HG02840 (cell line): ENCODE measurements at regions not wholly inside any gene's neighbourhood (a gene's known extent, or its start where the extent isn't known, plus 50 kb on each side); places are given as distances from the start of the nearest gene placed in this dataset.
"Not testable (repeated sequence)": the region's sequence is repeated elsewhere in the genome, so short reads cannot be mapped to it uniquely, and the experiment has no call there.

Experiments
- ATAC-seq: cut with Tn5 transposase; IDR thresholded peaks from one replicate; pipeline ENCODE4 v1.9.1; 2021; ENCODE audit warnings: mild to moderate bottlenecking, moderate library complexity, moderate number of reproducible peaks; ENCODE audit not compliant: unreplicated experiment, low FRiP score

DNA sequence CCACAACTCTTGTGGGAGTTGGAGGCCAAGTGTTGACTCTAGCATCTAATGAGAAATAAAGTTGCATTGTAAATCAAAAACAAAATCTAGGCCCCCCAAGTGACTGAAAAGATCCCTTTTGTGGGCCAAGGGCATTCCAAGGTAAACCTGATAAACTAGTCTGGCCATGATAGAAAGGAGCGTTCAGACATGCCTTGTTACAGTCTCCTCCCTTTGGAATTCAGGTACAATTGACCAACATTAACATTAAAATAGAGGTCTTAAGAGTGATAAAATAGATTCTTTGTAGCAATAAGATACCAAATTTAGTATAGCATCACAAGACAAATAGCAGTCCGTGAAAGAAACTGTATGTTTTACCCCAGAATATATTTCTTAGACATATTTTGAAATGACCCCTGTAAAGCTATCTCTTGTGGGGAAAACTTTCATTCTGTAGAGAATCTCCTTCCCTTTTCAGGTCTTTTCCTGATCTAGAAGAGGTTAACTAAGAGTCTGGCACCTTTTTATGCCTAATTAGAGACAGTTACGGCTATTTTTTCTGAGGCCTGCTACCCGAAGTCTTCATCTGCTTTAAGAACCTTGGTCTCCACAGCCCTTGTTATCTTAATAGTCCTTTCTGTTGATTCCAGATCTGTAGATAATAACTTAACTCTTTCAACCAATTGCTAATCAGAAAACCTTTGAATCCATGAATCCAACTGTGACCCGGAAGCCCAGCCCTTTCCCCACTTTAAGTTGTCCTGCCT is 495.4 kb upstream of the MMS22L start:
- no peak for ATAC-seq

GRCh38 chr6:97779039-97779766 is 496.2 kb upstream of the MMS22L start:
- not testable (repeated sequence) for ATAC-seq

DNA sequence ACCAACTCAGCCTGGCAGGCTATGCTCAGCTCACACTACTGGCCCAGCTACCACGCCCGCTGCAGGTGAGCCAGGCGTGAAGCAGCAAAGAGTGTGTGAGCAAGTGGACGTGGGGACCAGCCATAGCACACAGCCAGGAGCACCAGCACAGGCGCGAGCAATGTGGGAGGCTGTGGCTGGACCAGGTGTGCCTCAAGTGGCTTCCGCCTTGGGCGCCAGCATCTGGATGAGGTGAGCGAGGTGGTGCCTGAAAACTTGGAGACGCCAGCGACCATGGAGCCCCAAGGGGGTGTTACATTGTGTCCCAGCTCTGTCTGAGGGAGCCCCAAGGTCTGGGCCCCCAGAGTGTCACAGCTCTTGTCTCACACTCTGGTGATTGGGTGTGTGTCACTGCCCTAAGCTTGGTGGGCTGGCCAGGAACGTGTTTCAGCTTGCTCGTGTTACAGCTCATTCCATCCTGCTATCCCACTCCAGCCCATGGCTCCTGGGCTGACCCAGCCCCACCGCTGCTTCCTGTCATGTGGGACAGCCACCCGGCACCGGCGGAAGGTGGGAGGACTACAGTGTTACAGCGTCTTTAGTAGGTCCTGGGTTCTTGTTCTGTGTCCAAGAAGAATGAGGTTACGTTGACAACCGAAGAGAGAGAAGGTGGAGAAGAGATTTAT is 508.0 kb upstream of the MMS22L start:
- ATAC-seq = no peak

- ATAC-seq = no peak
These were observed 522.6 kb upstream of the MMS22L start for GRCh38 chr6:97805596-97805995.

GRCh38 chr6:97812940-97813339 is 529.9 kb upstream of the MMS22L start:
- no peak for ATAC-seq

DNA sequence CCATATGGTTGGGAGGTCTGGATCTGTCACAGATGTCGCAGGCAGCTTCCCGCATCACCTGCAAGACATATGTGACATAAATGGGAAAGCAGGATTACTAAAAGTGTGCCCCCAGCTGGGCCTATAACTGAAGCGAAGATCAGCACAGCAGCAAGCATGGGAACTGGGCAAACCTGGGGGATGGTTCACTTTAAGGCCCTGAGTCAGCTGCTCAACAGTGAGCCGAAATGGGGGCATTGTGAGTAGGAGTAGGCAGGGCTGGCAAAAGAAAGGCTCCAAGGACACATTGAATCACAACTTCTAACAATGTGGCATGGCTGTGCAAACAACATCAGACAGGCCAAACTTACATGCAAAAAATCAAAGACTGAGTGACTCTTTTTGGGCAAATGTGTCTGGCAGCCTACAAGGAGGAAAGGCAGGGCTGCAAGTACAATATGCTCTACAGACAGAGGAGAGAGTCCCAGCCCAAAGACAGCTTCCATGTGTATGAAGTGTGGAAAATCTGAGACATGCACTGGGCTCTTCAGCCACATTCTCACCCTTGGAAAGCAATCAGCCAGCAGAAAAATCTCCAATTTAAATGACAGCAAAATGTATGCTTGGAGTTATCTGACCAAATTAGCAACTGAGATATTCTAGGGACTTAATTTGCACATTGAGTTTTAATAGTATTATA is 531.0 kb upstream of the MMS22L start:
- ATAC-seq = no peak

DNA sequence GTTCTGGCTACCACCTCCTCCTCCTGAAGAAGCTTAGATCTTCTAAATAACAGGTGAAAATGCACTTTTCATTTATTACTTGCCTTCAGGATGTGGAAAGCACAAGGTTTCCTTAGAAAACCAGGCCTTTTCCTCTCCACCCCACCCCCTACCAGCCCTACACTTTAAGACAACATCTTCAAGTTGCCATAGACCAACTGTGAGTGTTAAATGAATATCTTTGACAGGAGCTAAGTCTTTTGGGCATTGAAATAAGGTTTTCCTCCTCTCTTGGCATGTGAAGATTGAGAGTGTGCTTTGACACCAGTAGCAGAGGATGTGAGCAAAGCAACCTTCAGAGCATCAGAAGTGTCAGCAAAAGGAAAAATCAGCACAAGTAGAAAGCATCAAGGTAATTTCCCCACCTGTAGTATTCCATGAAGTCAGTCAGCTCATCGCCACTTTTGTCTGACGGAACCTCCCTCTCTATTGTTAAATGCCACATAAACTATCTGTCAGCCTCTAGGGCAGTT is 532.3 kb upstream of the MMS22L start:
- no peak for ATAC-seq

DNA sequence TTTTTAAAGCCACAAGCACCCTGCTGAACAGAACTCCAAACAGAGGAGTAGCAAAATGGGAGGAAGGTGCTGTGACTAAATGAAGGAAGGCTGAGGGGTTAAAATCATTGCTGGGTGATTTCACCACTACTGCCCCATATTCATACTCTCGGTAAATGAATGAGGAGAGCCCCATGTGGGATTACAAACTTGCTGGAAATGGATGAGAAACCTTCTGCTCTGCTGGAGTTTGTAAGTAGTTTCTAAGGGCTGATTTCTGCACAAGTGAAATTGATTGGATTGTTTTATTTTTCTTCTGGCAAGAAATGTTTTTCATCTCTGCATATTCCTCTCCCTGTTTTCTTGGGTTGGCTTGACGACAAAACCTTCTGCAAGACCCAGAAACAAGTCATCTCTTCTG is 533.5 kb upstream of the MMS22L start:
- no peak for ATAC-seq

DNA sequence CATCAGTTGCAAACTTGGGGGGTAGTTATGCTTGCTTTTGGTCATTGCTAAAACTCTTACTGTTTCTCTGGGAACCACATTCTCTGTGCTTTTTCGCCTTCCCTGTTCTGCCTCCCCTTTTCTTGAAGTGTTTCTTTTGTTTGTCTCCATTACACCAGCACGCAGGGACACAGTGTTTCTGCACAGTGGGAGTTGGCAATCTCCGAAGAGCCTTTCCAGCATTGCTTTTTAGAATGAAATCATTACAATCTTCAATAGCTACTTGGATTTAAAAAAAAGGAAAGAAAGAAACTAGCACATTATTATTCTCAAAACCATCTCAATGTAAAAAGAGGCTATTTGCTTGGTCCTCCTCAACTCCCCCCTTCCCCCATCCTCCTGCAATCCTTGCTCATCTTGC is 536.7 kb upstream of the MMS22L start:
- no peak for ATAC-seq

DNA sequence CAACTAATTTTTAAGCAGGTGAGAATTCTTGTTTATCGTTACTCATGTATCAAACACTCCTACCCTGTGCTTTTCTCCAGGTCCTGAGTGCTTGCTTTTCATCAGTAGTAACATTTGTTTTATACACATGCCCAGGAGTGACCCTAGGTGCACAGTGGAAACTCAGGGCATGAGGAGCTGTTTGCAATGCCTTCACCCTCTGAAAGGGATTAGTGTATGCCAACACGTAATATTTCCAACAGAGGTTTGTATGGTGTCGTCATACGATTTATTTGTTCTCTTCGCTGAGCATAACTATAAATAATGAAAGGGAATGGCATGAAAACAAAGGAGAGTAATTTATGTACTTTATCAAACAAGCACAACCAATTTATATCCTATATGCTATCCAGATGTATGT is 537.4 kb upstream of the MMS22L start:
- no peak for ATAC-seq

DNA sequence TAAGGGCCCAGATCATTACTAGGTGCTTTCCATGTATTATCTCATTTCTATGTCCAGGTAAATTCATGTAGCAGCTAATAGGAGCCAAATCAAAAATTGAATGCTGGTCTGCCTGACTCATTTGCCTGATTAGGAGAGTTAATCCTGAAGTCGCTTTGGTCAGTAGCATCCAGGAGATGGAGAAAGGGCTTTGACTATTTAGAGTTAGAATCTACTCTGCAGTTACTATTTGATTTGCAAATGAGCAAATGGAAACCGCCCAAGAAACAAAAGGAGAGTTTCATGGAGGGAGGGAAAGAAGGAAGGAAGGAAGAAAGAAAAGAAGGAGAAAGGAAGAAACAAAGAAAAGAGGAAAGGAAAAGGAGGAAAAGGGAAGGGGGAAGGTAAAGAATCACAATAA is 539.6 kb upstream of the MMS22L start:
- no peak for ATAC-seq

GRCh38 chr6:97841763-97842162 is 558.7 kb upstream of the MMS22L start:
- no peak for ATAC-seq

DNA sequence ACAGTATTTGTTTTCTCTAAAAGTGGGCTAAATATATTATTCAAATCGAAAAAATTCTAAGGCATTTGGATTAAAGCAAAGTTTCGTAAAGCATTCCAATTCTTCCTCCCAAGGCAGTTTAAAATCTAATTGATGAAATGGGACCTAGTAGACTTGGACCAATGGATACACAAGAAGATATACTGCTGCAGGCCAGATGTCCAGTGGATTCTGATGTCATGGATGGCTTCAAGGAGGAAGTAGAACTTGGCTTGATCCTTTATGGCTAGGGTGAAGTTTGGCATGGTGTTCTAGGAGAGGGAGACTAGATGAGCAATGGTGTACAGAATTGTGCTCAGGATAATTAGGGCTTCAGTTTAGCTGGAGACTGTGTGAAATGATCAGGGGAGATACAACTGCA is 559.5 kb upstream of the MMS22L start:
- ATAC-seq = no peak

DNA sequence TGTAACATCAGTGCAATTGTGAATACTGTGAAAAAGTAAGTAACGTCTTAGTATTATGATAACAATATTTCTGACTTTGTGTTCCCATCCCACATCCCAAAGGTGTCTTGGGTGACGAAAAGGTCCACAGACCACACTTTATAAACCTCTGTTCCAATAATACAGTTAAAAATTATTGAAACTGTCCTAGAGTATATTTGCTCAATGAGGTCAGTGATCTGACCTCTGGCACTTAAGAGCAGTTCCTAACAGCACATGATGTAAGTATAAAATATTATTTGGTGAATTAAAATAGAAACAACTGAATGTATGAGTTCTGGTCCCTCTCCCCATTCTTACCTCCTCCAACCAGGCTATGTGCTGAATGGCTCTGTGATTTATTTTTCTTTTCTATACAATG is 566.4 kb upstream of the MMS22L start:
- no peak for ATAC-seq

DNA sequence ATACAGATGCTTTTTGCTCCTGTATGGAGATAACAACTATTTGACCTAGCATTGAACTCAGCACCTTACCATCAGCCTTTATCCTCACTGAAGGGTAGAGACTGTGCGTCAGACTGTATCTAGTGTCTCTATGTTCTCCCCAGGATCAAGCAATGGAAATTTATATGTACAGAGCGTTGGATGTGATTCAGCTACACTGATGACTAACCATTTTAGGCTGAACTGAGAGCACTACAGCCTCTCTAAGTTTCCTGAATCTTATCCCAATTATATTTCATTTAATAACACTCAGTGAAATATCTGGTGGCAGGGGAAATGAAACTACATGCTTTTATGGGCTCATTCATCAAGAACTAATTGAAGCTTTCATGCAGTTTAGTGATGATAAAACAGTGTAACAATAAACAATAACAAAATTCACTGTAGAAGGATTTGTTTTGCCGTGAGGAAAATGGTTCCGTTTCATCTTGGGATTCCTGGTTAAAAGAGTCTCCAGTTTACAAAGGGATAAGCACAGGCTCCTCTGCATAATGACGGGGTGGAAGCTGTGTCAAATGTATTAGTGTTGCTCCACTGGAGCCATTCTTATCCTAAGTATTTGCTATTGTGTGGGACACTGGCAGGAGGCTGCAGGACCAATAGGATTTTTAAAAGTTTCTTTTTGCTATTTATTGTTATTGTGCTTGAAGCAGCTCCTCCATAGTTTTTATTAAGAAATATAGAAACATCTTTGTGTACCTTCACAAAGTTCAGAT is 567.6 kb upstream of the MMS22L start:
- no peak for ATAC-seq

DNA sequence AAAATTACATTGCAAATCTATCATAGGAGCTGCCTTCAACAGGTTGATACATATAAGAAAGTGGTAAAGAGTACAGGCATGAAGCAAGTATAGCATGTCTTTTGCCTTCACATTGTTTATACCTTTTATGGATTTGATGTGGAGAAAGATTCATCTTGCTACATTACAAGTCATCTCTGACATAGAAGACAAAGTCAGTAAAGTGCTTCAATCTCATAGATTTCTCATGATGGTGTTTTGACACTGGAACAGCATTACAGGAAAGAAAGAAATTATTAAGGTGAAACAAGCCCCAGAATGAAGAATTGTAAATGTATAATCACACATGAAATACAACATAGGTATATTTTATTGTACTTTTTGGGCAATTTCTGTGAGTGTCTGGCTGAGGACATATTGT is 580.7 kb upstream of the MMS22L start:
- ATAC-seq = no peak

DNA sequence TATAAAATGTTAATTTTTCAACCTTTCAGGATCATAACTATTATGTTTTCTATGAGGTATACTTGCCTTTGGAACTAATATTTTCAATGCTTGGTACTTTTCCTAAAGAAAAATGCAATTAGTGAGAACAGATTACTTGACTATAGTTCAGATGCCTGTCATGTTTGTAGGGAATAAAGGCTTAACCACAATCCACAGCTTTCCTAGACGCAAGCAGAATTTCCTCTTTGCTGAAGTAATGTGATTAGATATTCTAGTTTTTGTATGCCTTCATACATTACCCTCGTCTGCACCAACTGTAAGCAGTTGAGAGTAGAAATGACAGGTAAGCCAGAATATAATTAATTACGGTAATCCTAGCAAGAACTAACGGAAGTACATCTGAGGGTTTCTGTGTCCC is 581.4 kb upstream of the MMS22L start:
- ATAC-seq = no peak

- no peak for ATAC-seq
These were observed 581.8 kb upstream of the MMS22L start for GRCh38 chr6:97864826-97865225.

DNA sequence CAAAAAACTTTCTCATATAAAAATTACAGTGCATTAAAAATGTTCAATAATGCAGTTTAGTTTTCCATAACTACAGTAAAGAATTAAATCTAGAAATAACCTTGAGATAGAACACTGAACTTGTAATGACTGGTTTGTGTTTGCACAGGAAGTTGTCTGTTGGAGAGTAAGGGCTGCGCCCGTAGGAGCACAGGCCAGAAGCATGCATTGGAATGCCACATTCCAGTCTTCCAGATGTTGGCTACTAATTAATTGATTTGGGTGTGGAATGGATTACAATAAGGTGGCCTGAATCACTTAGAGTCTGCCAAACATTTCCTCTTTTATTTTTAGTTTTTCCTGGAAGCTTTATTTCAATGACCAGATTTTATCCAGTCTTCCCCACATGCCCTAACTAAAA is 582.6 kb upstream of the MMS22L start:
- no peak for ATAC-seq

DNA sequence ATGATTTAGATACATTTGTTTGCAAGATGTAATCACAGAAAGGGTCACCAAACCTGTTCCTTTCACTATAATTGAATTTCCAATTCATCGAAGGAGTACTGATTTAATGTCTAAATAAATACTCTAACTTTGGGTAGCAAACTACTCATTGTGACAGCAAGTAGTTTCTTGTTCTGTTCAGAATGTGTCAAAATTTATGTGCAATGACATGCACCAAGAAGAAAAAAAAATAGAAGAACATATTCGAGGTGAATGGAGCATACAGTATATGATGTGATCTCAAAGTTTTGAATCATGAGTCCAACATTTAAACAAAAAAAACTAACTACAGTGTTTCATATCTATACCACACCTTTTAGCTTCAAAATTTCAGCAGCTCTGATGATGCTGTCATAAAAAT is 583.6 kb upstream of the MMS22L start:
- no peak for ATAC-seq
